HL-60 (cell line): ENCODE measurements at regions not wholly inside any gene's neighbourhood (a gene's known extent, or its start where the extent isn't known, plus 50 kb on each side); places are given as distances from the start of the nearest gene placed in this dataset.

Experiments
- GABPA ChIP-seq: IDR thresholded peaks from 2 replicates; pipeline ENCODE4 v1.6.1; 2012; ENCODE audit warnings: low read depth
- POLR2AphosphoS5 ChIP-seq: IDR thresholded peaks from 2 replicates; pipeline ENCODE4 v1.6.1; 2012; ENCODE audit warnings: low read depth
- SPI1 ChIP-seq: IDR thresholded peaks from 2 replicates; pipeline ENCODE4 v1.6.1; 2012; ENCODE audit warnings: low read depth, mild to moderate bottlenecking, borderline replicate concordance
- TF ChIP-seq, protein P1 (sequence below): IDR thresholded peaks from one replicate; pipeline ENCODE4 v1.5.1; 2011; ENCODE audit warnings: low read length, control low read depth, inconsistent platforms; ENCODE audit not compliant: insufficient read depth
- TF ChIP-seq, protein P2 (sequence below): IDR thresholded peaks from 2 replicates; pipeline ENCODE4 v1.6.1; 2012; ENCODE audit warnings: low read depth; ENCODE audit not compliant: insufficient replicate concordance

DNA sequence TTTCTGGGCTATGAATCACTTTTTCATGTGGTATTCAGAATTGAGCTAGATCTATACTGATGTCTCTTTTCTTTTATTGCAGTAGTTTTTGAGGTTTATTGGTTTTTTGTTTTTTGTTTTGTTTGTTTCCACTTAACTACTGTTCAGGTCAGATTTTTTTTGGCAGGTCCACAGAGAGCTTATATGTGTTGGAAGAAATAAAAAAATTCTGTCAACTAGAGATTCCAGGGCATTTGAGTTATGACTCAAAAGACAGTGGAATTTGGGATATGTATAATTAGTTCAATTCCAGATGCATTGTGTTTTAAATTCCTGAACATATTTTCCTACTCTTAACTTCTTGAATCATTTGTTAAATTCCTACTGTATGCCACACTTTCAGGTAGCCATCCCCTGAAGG, 727.2 kb downstream of the SI start:
- TF ChIP-seq, protein P1, sequence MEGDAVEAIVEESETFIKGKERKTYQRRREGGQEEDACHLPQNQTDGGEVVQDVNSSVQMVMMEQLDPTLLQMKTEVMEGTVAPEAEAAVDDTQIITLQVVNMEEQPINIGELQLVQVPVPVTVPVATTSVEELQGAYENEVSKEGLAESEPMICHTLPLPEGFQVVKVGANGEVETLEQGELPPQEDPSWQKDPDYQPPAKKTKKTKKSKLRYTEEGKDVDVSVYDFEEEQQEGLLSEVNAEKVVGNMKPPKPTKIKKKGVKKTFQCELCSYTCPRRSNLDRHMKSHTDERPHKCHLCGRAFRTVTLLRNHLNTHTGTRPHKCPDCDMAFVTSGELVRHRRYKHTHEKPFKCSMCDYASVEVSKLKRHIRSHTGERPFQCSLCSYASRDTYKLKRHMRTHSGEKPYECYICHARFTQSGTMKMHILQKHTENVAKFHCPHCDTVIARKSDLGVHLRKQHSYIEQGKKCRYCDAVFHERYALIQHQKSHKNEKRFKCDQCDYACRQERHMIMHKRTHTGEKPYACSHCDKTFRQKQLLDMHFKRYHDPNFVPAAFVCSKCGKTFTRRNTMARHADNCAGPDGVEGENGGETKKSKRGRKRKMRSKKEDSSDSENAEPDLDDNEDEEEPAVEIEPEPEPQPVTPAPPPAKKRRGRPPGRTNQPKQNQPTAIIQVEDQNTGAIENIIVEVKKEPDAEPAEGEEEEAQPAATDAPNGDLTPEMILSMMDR = no peak
- no peak for TF ChIP-seq SPI1
- TF ChIP-seq, protein P2, sequence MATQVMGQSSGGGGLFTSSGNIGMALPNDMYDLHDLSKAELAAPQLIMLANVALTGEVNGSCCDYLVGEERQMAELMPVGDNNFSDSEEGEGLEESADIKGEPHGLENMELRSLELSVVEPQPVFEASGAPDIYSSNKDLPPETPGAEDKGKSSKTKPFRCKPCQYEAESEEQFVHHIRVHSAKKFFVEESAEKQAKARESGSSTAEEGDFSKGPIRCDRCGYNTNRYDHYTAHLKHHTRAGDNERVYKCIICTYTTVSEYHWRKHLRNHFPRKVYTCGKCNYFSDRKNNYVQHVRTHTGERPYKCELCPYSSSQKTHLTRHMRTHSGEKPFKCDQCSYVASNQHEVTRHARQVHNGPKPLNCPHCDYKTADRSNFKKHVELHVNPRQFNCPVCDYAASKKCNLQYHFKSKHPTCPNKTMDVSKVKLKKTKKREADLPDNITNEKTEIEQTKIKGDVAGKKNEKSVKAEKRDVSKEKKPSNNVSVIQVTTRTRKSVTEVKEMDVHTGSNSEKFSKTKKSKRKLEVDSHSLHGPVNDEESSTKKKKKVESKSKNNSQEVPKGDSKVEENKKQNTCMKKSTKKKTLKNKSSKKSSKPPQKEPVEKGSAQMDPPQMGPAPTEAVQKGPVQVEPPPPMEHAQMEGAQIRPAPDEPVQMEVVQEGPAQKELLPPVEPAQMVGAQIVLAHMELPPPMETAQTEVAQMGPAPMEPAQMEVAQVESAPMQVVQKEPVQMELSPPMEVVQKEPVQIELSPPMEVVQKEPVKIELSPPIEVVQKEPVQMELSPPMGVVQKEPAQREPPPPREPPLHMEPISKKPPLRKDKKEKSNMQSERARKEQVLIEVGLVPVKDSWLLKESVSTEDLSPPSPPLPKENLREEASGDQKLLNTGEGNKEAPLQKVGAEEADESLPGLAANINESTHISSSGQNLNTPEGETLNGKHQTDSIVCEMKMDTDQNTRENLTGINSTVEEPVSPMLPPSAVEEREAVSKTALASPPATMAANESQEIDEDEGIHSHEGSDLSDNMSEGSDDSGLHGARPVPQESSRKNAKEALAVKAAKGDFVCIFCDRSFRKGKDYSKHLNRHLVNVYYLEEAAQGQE = no peak
- TF ChIP-seq POLR2AphosphoS5 = no peak
- no peak for TF ChIP-seq GABPA
